PC-9 (cell line): ENCODE measurements at regions not wholly inside any gene's neighbourhood (a gene's known extent, or its start where the extent isn't known, plus 50 kb on each side); places are given as distances from the start of the nearest gene placed in this dataset.

Source experiments
- BruUV-seq: library from RNA; stranded (reverse); fragments of 400-500 nt; replicated peaks from 2 replicates; lab custom pipeline; 2021; lab: Mats Ljungman, UMichigan
- CTCF ChIA-PET: fragments of 300-600 bp; sonication (Branson Sonifier 250); formaldehyde crosslinking; loops from one replicate; lab custom pipeline; 2022; ENCODE audit warnings: antibody characterized with exemption; lab: Charles Lee
- POLR2A ChIA-PET: fragments of 300-600 bp; sonication (Branson Sonifier 250); formaldehyde crosslinking; loops from one replicate; lab custom pipeline; 2022; ENCODE audit warnings: antibody characterized with exemption; ENCODE audit not compliant: unreplicated experiment; lab: Charles Lee
- DNase-seq, 2 experiments: peaks; one replicate each; pipeline versions ENCODE4 v3.0.0 to v3.0.0-alpha.2; 2015 to 2022; ENCODE audit warnings: mixed read lengths in 1 of 2
- H2AFZ ChIP-seq: fragments of 200-600 bp; sonication (generic); 2 replicates; pipeline ENCODE4 v1.8.1; 2017; ENCODE audit warnings: antibody characterized with exemption
- H3F3A ChIP-seq: fragments of 200-600 bp; sonication (generic); 2 replicates; pipeline ENCODE4 v1.8.1; 2017; ENCODE audit warnings: antibody characterized with exemption, mild to moderate bottlenecking, low read depth; ENCODE audit not compliant: insufficient read depth
- H3K27ac ChIP-seq: fragments of 200-600 bp; sonication (generic); 2 replicates; pipeline ENCODE4 v1.6.1; 2016; ENCODE audit warnings: mixed run types
- H3K27me3 ChIP-seq: fragments of 200-600 bp; sonication (generic); 2 replicates; pipeline ENCODE4 v1.6.1; 2016; ENCODE audit warnings: low read depth, mixed run types; ENCODE audit not compliant: insufficient read depth
- H3K36me3 ChIP-seq: fragments of 200-600 bp; sonication (generic); 2 replicates; pipeline ENCODE4 v1.6.1; 2016; ENCODE audit warnings: low read depth, mixed run types
- H3K4me1 ChIP-seq: fragments of 200-600 bp; sonication (generic); replicated peaks from 2 replicates; pipeline ENCODE4 v1.6.1; 2016; ENCODE audit warnings: mixed run types; ENCODE audit not compliant: insufficient read depth
- H3K4me2 ChIP-seq: fragments of 200-600 bp; sonication (generic); 2 replicates; pipeline ENCODE4 v1.6.1; 2017; ENCODE audit warnings: mixed run types
- H3K4me3 ChIP-seq: fragments of 200-600 bp; sonication (generic); 2 replicates; pipeline ENCODE4 v1.6.1; 2016; ENCODE audit warnings: mixed run types
- H3K79me2 ChIP-seq: fragments of 200-600 bp; sonication (generic); 2 replicates; pipeline ENCODE4 v1.6.1; 2017; ENCODE audit warnings: low read depth, mixed run types
- H3K9me2 ChIP-seq: fragments of 200-600 bp; sonication (generic); 2 replicates; pipeline ENCODE4 v1.8.1; 2017; ENCODE audit warnings: mild to moderate bottlenecking; ENCODE audit not compliant: insufficient read depth
- H3K9me3 ChIP-seq: fragments of 200-600 bp; sonication (generic); 2 replicates; pipeline ENCODE4 v1.8.1; 2016; ENCODE audit warnings: low read depth; ENCODE audit not compliant: insufficient read depth
- H4K20me1 ChIP-seq: fragments of 200-600 bp; sonication (generic); 2 replicates; pipeline ENCODE4 v1.8.1; 2017; ENCODE audit not compliant: insufficient read depth
- EZH2 ChIP-seq: fragments of 200-600 bp; sonication (generic); IDR thresholded peaks from 2 replicates; pipeline ENCODE4 v1.8.0; 2017; ENCODE audit warnings: antibody characterized with exemption, low read depth
- intact Hi-C: fragments of 100-400 bp; cut with micrococcal nuclease; formaldehyde crosslinking; loops from one replicate; pipeline ENCODE4 v1.10.0; 2022; ENCODE audit not compliant: unreplicated experiment
- TF ChIP-seq, protein P1 (sequence below): fragments of 200-600 bp; sonication (generic); conservative IDR thresholded peaks from 2 replicates; pipeline ENCODE4 v1.6.1; 2017; ENCODE audit warnings: mixed run types, antibody characterized with exemption, mild to moderate bottlenecking, moderate library complexity

- no TSS peak for BruUV-seq
- H3K27ac ChIP-seq = no peak overlapping the region
- intact Hi-C loops = no loop called here
- ChIA-PET POLR2A (no interaction called here), CTCF (no interaction called here)
- H3F3A ChIP-seq = no peaks in the 10 kb centered on the region
- H3K4me1 ChIP-seq = no peaks in the 10 kb centered on the region
- H2AFZ ChIP-seq = no peak overlapping the region
- no peaks in the 10 kb centered on the region for H4K20me1 ChIP-seq
- no peak overlapping the region for H3K4me2 ChIP-seq
- H3K9me3 ChIP-seq = no peaks in the 10 kb centered on the region
- TF ChIP-seq EZH2 = no peak
- TF ChIP-seq, protein P1, sequence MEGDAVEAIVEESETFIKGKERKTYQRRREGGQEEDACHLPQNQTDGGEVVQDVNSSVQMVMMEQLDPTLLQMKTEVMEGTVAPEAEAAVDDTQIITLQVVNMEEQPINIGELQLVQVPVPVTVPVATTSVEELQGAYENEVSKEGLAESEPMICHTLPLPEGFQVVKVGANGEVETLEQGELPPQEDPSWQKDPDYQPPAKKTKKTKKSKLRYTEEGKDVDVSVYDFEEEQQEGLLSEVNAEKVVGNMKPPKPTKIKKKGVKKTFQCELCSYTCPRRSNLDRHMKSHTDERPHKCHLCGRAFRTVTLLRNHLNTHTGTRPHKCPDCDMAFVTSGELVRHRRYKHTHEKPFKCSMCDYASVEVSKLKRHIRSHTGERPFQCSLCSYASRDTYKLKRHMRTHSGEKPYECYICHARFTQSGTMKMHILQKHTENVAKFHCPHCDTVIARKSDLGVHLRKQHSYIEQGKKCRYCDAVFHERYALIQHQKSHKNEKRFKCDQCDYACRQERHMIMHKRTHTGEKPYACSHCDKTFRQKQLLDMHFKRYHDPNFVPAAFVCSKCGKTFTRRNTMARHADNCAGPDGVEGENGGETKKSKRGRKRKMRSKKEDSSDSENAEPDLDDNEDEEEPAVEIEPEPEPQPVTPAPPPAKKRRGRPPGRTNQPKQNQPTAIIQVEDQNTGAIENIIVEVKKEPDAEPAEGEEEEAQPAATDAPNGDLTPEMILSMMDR = no peak
- no peaks in the 10 kb centered on the region for H3K79me2 ChIP-seq
- no peak overlapping the region for H3K4me3 ChIP-seq
- H3K36me3 ChIP-seq = no peaks in the 10 kb centered on the region
- DNase-seq = no peak
- H3K9me2 ChIP-seq = no peaks in the 10 kb centered on the region
- H3K27me3 ChIP-seq = no peaks in the 10 kb centered on the region
Observed at GRCh38 chr4:31146366-31146765, 426.2 kb downstream of the PCDH7 start.

GRCh38 chr4:31148990-31149389 lies 428.8 kb downstream of the PCDH7 start:
- Histone ChIP-seq H3K4me3 (no peak overlapping the region), H3K79me2 (no peaks in the 10 kb centered on the region), H3K27ac (no peak overlapping the region), H3K9me3 (no peaks in the 10 kb centered on the region), H2AFZ (no peak overlapping the region), H3K9me2 (no peaks in the 10 kb centered on the region), H3F3A (no peaks in the 10 kb centered on the region), H3K4me2 (no peak overlapping the region), H3K4me1 (no peaks in the 10 kb centered on the region), H4K20me1 (no peaks in the 10 kb centered on the region), H3K36me3 (no peaks in the 10 kb centered on the region), H3K27me3 (no peaks in the 10 kb centered on the region)
- TF ChIP-seq, protein P1 = no peak
- TF ChIP-seq EZH2 = no peak
- POLR2A ChIA-PET = interaction anchor here (0.5 kb wide), 1 partner anchor 219 kb away, joined by 4 read pairs; no protein-coding TSS in a partner anchor
- DNase-seq = no peak
- BruUV-seq = no TSS peak
- CTCF ChIA-PET = no interaction called here
- intact Hi-C loops = no loop called here

DNA sequence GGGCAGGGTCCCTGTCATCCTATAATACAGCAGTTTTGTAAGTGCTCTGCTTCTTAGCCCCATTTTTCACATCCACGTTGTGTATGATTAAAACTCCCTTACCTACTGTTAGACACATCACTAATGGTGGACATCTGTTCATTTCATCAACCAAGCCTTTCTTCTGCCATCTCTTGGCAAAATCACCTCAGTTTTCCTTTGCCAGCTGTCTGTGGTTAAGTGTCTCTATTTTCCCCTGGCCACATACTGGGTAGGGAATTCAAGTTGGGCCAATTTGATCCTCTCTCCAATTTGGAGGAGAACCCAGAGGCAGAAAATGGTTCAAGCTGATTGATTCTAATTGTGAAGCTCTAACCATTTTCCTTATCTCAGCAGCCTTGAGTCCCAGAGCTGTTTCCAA lies 436.1 kb downstream of the PCDH7 start:
- intact Hi-C loops = no loop called here
- Histone ChIP-seq H2AFZ (no peak overlapping the region), H3K9me2 (no peaks in the 10 kb centered on the region), H3K27me3 (no peaks in the 10 kb centered on the region), H3K4me1 (no peaks in the 10 kb centered on the region), H4K20me1 (no peaks in the 10 kb centered on the region), H3K9me3 (no peaks in the 10 kb centered on the region), H3K36me3 (no peaks in the 10 kb centered on the region), H3K4me3 (no peak overlapping the region), H3K79me2 (no peaks in the 10 kb centered on the region), H3K4me2 (no peak overlapping the region), H3F3A (no peaks in the 10 kb centered on the region), H3K27ac (no peak overlapping the region)
- TF ChIP-seq EZH2 = no peak
- TF ChIP-seq, protein P1 = no peak
- CTCF ChIA-PET = no interaction called here
- no peak for DNase-seq
- BruUV-seq = no TSS peak
- POLR2A ChIA-PET = no interaction called here
